NB4 (cell line): ENCODE measurements at regions not wholly inside any gene's neighbourhood (a gene's known extent, or its start where the extent isn't known, plus 50 kb on each side); places are given as distances from the start of the nearest gene placed in this dataset.

Source experiments
- CTCF ChIP-seq: IDR thresholded peaks from one replicate; pipeline ENCODE4 v1.5.1; 2012; ENCODE audit warnings: low read depth, low read length
- POLR2A ChIP-seq: IDR thresholded peaks from 2 replicates; pipeline ENCODE4 v1.6.1; 2011; ENCODE audit warnings: mild to moderate bottlenecking; ENCODE audit not compliant: insufficient read length; ENCODE audit errors: extremely low read depth

GRCh38 chr3:40869013-40869412 lies 330.3 kb upstream of the CTNNB1 start:
- no peak for TF ChIP-seq CTCF
- TF ChIP-seq POLR2A: no peak
